NCI-H1417 treated with DMSO at 0.1 percent for 48 hours (cell line): ENCODE measurements at regions not wholly inside any gene's neighbourhood (a gene's known extent, or its start where the extent isn't known, plus 50 kb on each side); places are given as distances from the start of the nearest gene placed in this dataset.
"Not testable (repeated sequence)": the region's sequence is repeated elsewhere in the genome, so short reads cannot be mapped to it uniquely, and the experiment has no call there.

Experiments used
- DNase-seq: peaks from one replicate; lab custom pipeline; 2025; lab: John Stamatoyannopoulos, UW

- DNase-seq = no peak
These were observed 224.3 kb upstream of the SLC35B3 start for GRCh38 chr6:8659404-8660189.

- DNase-seq = no peak
These were observed 223.1 kb upstream of the SLC35B3 start for GRCh38 chr6:8658416-8658815.

DNA sequence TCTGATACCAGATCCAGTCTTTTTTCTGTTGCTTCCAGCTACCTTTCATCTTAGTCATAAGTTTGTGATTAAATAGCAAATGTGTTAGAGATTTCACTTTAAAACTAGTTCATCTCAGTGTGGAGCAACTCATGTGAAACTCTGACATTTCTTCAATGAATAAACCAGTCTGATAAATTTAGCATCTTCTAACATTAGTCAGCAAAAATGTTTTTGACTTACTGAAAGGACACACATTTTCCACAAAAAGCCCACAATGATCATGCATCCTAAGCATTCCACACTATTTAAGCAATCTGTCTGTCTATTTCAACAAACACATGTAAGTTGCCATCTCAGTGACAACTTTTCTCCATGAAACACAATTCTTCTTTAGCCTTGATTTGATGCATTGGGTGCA lies 222.2 kb upstream of the SLC35B3 start:
- DNase-seq = no peak

DNA sequence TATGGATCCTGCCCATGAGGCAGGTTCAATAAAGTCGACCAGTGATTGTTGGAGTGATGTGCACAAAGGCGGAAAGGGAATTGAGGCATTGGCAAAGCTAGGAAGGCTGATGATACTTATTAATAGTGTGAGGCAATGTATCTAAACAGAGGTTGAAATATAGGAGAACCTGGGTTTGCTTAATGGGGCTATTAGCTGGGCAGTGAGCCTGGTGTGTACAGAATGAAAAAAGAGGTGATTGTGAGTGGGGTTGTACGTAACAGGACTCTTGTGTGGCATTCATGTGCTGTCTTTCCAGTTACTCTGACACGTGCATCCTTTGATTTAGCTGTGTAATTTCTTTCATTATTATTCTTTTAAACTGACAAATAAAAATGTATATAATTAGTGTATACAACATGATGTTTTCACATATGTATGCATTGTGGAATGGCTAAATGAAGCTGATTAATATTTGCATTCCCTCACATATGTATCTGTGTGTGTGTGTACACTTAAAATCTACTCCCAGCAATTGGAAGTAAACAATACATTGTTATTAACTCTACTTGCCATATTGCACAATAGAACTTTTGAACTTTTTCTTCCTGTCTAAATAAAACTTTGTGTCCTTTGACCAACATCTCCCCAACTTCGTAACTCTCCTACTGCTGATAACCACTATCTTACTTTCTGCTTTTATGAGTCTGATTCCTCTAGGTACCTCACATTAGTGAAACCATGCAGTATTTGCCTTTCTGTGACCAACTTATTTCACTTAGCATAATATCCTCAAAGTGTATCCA lies 220.5 kb upstream of the SLC35B3 start:
- no peak for DNase-seq

GRCh38 chr6:8652710-8653109 lies 217.4 kb upstream of the SLC35B3 start:
- no peak for DNase-seq

DNA sequence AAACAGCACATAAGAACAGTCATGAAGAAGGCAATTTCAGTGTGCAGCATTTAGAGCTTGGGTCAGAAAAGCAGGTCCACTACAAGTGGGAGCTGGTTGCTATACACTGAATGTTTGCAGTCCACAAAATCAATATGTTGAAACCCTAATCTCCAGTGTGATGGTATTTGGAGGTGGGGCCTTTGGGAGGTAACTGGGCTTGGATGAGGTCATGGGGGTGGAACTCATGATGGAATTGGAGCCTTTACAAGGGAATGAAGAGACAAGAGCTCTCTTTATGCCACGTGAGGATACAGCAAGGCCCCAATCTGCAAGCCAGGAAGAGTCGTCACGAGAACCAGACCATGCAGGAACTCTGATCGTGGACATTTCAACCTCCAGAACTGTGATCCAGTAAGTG lies 216.7 kb upstream of the SLC35B3 start:
- DNase-seq = no peak

GRCh38 chr6:8645212-8645611 lies 209.9 kb upstream of the SLC35B3 start:
- DNase-seq = no peak

DNA sequence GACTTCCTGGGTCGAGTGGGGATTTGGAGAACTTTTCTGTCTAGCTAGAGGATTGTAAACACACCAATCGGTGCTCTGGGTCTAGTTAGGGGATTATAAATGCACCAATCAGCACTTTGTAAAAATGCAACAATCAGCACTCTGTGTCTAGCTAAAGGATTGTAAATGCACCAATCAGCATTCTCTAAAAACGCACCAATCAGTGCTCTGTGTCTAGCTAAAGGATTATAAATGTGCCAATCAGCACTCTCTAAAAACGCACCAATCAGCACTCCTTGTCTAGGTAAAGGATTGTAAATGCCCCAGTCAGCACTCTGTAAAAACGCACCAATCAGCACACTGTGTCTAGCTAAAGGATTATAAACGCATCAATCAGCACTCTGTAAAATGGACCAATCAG lies 209.0 kb upstream of the SLC35B3 start:
- DNase-seq = no peak

DNA sequence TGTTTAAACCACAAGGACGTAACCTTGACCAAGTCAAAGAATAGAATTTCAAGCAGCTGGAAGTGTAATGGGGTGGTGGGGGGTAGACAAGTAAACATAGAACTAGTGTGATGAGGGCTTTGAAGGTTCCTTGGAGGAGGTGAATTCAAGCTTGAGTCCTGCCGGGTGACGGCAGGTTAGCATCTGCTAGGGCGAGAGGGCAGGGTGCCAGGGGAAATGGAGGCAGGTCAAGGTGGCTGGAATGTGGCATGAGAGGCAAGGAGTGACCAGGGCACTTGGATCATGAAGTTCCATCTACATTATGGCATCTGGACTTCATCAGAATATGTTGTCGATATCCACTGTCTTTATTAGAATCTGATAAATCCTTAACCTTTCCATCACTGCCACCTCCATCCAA lies 207.5 kb upstream of the SLC35B3 start:
- DNase-seq = no peak

DNA sequence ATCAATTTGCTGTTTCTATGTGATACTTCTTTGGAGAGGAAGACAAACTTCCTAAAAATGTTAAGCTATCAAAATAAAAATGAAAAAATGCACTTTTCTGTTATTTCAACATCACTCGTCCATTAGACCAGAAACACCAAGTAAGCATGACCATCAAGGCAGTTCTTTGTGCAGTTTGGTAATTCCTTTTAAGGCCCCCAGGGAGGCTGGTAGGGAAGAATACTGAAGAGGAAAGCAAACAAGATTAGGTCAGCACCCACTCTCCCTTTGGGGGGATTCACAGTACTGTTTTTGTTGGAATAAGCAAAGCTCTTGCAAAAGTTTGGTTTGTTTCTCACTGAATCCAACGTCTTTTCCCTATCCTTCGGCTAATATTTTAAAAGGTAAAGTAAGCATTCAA lies 206.8 kb upstream of the SLC35B3 start:
- DNase-seq = no peak

DNA sequence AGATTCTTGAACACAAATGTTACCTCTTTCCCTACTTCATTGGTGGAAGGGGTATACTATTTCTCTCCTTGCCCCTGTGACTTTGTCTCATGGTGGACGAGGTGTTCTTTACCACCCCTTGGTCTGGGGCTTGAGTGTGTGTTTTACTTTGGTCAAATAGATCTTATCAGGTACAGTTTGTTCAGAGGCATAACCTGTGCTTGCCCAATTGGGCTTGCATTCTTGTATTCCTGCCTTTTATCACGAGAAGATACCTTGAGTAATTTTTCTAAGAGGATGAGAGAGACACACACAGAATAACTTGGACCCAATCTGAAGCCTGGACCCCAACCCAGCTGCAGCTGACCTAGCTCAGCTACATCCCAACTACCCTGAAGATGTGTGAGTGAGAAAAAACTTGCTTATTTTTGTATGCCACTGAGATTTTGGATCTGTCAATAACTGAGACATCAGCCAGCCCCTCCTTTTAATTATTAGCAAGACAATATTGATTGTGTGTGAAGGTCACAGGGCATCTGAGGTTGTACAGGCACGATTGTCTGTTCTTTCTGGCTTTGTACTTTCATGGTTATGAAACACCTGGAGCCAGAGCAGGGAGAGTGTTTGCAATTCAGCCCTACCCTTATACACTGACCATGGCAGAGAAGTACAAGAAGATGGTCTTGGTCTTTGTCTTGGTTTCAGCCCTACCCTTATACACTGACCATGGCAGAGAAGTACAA lies 204.7 kb upstream of the SLC35B3 start:
- no peak for DNase-seq

DNA sequence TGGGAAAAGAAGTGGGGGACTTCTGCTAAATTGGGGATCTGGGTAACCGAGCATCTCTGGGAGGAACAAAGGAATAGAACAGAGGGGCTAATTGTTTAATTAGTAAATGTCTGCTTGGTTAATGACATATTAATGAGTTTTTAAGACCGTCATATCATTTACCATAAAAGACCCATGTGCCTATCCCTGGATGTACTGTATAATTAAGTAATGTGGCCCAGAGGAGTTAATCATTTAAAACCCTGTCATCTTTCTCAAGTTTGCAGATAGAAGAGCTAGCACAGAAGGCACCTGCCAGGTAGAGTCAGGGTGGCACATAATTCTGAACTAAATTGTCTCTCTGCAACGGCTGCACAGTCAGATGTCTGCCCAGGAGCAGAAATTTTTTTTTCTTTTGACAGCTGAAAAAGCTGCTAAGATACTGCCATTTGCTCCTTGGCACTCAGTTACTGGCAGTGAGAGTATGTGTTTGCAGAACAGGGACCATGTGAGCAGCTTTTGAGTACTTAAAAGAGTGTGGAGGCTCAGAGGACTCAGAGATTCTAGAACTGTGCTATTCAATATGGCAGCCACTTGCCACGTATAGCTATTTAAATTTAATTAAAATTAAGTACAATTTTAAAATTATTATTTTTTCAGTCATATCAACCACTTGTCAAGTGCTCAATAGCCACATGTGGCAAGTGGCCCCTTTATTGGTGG lies 202.7 kb upstream of the SLC35B3 start:
- no peak for DNase-seq

DNA sequence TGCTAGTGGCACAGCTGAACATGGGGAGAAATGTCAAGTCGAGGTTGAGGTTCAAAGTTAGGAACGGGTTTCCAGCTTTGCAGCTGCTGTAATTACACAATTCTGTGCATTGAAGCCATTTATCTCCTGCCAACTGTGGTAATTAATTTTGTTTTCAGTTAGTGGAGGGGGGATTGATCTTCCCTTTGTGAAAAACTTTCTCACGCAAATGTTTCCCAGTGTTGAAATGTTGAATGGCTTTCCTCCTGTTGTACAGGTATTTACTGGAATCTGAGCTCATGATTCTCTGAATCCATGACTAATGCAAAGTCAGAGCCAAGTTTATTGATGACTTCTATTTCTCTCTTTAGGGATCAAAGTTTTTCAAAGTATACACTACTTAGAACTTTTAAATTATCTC lies 198.4 kb upstream of the SLC35B3 start:
- no peak for DNase-seq

GRCh38 chr6:8628736-8629135 lies 193.4 kb upstream of the SLC35B3 start:
- DNase-seq = no peak

- no peak for DNase-seq
These were observed 192.7 kb upstream of the SLC35B3 start for GRCh38 chr6:8628063-8628462.

- DNase-seq = no peak
These were observed 191.9 kb upstream of the SLC35B3 start for GRCh38 chr6:8627085-8627861.

DNA sequence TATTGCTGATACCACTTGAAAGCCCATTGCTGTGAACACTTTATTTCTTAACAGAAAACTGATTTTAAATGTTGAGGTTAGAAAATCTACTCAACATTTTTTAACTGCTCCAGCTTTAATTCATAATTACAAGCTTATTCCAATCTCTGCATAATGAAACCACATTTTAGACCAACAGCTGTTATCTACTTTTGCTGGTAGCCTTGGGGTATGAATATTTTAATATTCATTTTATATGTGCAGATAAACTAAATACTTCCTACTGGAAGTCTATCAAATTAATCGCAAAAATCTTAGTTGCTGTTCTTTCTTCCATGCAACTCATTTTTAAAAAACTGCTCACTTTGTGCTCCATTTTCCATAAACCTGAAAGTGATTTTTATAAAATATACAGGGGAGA lies 189.3 kb upstream of the SLC35B3 start:
- DNase-seq = no peak

- no peak for DNase-seq
These were observed 188.1 kb upstream of the SLC35B3 start for GRCh38 chr6:8623441-8623840.

DNA sequence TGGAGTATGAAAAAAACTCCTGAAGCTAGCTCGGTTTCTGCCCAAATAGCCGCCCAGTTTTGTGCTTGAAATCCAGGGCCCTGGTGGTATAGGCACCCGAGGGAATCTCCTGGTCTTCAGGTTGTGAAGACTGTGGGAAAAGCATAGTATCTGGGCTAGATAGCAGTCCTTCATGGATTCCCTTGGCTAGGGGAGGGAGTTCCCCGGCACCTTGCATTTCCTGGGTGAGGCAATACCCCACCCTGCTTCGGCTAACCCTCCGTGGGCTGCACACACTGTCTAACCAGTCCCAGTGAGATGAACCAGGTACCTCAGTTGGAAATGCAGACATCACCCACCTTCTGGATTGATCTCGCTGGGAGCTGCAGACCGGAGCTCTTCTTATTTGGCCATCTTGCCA lies 184.5 kb upstream of the SLC35B3 start:
- no peak for DNase-seq

DNA sequence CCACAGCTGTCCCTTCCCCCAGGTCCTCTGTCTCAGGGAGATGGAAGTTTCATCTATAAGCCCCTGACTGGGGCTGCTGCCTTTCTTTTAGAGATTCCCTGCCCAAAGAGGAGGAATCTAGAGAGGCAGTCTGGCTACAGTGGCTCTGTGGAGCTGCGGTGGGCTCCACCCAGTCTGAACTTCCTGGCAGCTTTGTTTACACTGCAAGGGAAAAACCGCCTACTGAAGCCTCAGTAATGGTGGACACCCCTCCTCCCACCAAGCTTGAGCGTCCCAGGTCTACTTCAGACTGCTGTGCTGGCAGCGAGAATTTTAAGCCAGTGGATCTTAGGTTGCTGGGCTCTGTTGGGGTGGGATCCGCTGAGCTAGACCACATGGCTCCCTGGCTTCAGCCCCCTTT lies 184.1 kb upstream of the SLC35B3 start:
- not testable (repeated sequence) for DNase-seq

DNA sequence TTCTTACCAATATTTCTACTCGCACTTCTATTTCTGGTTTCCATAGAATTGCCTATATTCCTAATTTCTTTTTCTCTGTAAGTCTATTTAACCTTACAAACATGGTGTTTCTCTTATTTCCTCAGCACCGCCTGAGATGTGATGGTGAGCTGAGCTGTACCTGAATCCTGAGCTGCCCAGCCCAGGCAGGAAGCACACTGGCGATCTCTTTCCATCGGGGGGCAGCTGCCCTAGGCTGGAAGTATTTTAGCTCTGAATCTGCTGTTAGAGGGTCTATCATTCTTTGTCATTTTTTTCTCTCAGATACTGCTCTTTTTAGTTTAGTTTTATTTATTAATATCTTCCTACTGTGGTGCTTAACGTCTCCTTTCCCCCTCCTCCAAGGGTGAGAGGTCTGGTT lies 173.4 kb upstream of the SLC35B3 start:
- DNase-seq = no peak
